ENCODE measurements at regions not wholly inside any gene's neighbourhood (a gene's known extent, or its start where the extent isn't known, plus 50 kb on each side); places are given as distances from the start of the nearest gene placed in this dataset.

DNA sequence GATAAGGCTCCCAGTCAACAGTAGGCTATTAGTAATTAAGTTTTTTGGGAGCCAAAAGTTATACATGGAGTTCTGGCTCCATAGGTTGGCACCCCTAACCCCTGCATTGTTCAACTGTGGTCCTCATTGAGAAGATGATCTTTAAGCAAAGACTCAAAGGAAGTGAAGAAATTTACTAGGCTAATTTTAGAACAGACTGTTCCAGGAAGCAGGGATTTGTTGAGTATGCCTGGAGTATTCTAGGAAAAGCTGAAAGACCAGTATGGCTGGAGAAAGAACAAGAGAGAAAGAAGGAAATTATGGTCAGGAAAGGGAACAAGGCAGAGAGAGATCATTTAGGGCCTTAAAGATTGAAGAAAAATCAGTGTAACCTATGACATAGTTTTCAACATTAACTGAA lies 125.1 kb downstream of the PMAIP1 start:
- ChIA-PET POLR2A (no interaction called here), RAD21 (ENCODE audit: unreplicated experiment) (no interaction called here), SMC1A (ENCODE audit: uncharacterized antibody, unreplicated experiment) (interaction anchor here (1.0 kb wide), 1 partner anchor 29 kb away, joined by 4 read pairs; no protein-coding TSS in a partner anchor), CTCF (interaction anchor here (2.0 to 2.9 kb wide), 2 partner anchors 29 to 36 kb away, joined by 7 to 10 read pairs; no protein-coding TSS in a partner anchor)
- no peaks in the 10 kb centered on the region for H3K36me3 ChIP-seq (ENCODE audit: control insufficient read depth in 2 of 2, insufficient read depth in 2 of 2, low read length in 1 of 2)
- no peaks in the 10 kb centered on the region for H4K20me1 ChIP-seq (ENCODE audit: control insufficient read depth, insufficient read depth)
- no peak for DNase-seq (ENCODE audit: low read depth, low spot score)
- H3K4me3 ChIP-seq: no peak overlapping the region
- no peak overlapping the region for H3K9ac ChIP-seq (ENCODE audit: control insufficient read depth, insufficient read depth, low read length)
- no peak overlapping the region for H2AFZ ChIP-seq (ENCODE audit: control insufficient read depth, low read depth, low read length)
- in situ Hi-C loops (cut with MboI): no loop called here
- H3K79me2 ChIP-seq (ENCODE audit: control insufficient read depth, insufficient read depth, low read length): no peaks in the 10 kb centered on the region
- FAIRE-seq: no peak
- BruUV-seq (replicated peaks): no TSS peak
- H3K4me2 ChIP-seq (ENCODE audit: control insufficient read depth, insufficient read depth): no peak overlapping the region
- H3K9me3 ChIP-seq (replicated peaks; ENCODE audit: control insufficient read depth, insufficient read depth, low read length): no peaks in the 10 kb centered on the region
- intact Hi-C loops (cut with micrococcal nuclease; ENCODE audit: unreplicated experiment): no loop called here
- H3K27ac ChIP-seq (ENCODE audit: control insufficient read depth, insufficient read depth): no peak overlapping the region
- no peaks in the 10 kb centered on the region for H3K4me1 ChIP-seq (ENCODE audit: control insufficient read depth, insufficient read depth, low read length)
- H3K27me3 ChIP-seq (replicated peaks in 1 of 2; ENCODE audit: control insufficient read depth in 2 of 2, insufficient read depth in 2 of 2, low read length in 1 of 2): no peaks in the 10 kb centered on the region
- ATAC-seq: no peak
- TF ChIP-seq ASH2L (IDR thresholded peaks at IDR 0.05; ENCODE audit: borderline replicate concordance, low read depth): no peak
- TF ChIP-seq EGR1 (IDR thresholded peaks at IDR 0.05; ENCODE audit: borderline replicate concordance in 1 of 2, low read depth in 2 of 2, low read length in 2 of 2): no peak
- no peak for TF ChIP-seq NFYB (IDR thresholded peaks at IDR 0.05; ENCODE audit: insufficient read depth, low read depth, low read length)
- TF ChIP-seq NFIC (IDR thresholded peaks at IDR 0.05; ENCODE audit: low read depth, low read length): no peak
- no peak for TF ChIP-seq BRCA1 (IDR thresholded peaks at IDR 0.05; ENCODE audit: low read depth, low read length)
- TF ChIP-seq EED (IDR thresholded peaks at IDR 0.05; ENCODE audit: low read depth): no peak
- TF ChIP-seq ZNF207 (IDR thresholded peaks at IDR 0.05; ENCODE audit: borderline replicate concordance): no peak
- TF ChIP-seq E2F8 (IDR thresholded peaks at IDR 0.05; ENCODE audit: low read depth, partially characterized antibody): no peak
- no peak for TF ChIP-seq HCFC1 (IDR thresholded peaks at IDR 0.05; ENCODE audit: low read length)
- TF ChIP-seq, protein P1, sequence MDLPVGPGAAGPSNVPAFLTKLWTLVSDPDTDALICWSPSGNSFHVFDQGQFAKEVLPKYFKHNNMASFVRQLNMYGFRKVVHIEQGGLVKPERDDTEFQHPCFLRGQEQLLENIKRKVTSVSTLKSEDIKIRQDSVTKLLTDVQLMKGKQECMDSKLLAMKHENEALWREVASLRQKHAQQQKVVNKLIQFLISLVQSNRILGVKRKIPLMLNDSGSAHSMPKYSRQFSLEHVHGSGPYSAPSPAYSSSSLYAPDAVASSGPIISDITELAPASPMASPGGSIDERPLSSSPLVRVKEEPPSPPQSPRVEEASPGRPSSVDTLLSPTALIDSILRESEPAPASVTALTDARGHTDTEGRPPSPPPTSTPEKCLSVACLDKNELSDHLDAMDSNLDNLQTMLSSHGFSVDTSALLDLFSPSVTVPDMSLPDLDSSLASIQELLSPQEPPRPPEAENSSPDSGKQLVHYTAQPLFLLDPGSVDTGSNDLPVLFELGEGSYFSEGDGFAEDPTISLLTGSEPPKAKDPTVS (IDR thresholded peaks at IDR 0.05; ENCODE audit: low read depth, low read length): no peak
- TF ChIP-seq, protein P2, sequence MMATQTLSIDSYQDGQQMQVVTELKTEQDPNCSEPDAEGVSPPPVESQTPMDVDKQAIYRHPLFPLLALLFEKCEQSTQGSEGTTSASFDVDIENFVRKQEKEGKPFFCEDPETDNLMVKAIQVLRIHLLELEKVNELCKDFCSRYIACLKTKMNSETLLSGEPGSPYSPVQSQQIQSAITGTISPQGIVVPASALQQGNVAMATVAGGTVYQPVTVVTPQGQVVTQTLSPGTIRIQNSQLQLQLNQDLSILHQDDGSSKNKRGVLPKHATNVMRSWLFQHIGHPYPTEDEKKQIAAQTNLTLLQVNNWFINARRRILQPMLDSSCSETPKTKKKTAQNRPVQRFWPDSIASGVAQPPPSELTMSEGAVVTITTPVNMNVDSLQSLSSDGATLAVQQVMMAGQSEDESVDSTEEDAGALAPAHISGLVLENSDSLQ (IDR thresholded peaks at IDR 0.05): no peak
- no peak for TF ChIP-seq IKZF1 (conservative IDR thresholded peaks at IDR 0.05)
- no peak for TF ChIP-seq ATF2 (IDR thresholded peaks at IDR 0.05; ENCODE audit: low read length)
- TF ChIP-seq NR2F1 (conservative IDR thresholded peaks at IDR 0.05): no peak
- TF ChIP-seq NR2C1 (IDR thresholded peaks at IDR 0.05): no peak
- TF ChIP-seq TCF12 (IDR thresholded peaks at IDR 0.05; ENCODE audit: low read depth, low read length): no peak
- no peak for TF ChIP-seq E2F4 (IDR thresholded peaks at IDR 0.05; ENCODE audit: low read depth, low read length)
- TF ChIP-seq CHD1 (IDR thresholded peaks at IDR 0.05; ENCODE audit: low read depth, low read length): no peak
- no peak for TF ChIP-seq ETV6 (conservative IDR thresholded peaks at IDR 0.05 in 1 of 2, IDR thresholded peaks at IDR 0.05 in 1 of 2; ENCODE audit: borderline replicate concordance in 1 of 2, low read depth in 1 of 2)

Data from GM12878 (cell line).